Activated naive CD8-positive, alpha-beta T cell treated with anti-CD3 and anti-CD28 coated beads, Interleukin-2, amount 50 U/mL, for 24 hours (primary cell): ENCODE measurements at regions not wholly inside any gene's neighbourhood (a gene's known extent, or its start where the extent isn't known, plus 50 kb on each side); places are given as distances from the start of the nearest gene placed in this dataset.

Experiments
- ATAC-seq: fragments of 150-1000 bp; cut with Tn5 transposase; one replicate; pipeline ENCODE4 v1.10.0; 2021
- DNase-seq: peaks from one replicate; pipeline ENCODE4 v3.0.0; 2021
- H3K27ac Mint-ChIP-seq: one replicate; pipeline ENCODE4 v1.8.0; 2021; ENCODE audit warnings: mild to moderate bottlenecking, mixed read lengths
- H3K27me3 Mint-ChIP-seq: one replicate; pipeline ENCODE4 v1.8.0; 2021; ENCODE audit warnings: mixed read lengths
- H3K36me3 Mint-ChIP-seq: one replicate; pipeline ENCODE4 v1.8.0; 2021; ENCODE audit warnings: low read depth, mixed read lengths
- H3K4me1 Mint-ChIP-seq: one replicate; pipeline ENCODE4 v1.8.0; 2021; ENCODE audit warnings: mixed read lengths
- H3K4me3 Mint-ChIP-seq: one replicate; pipeline ENCODE4 v1.8.0; 2021; ENCODE audit warnings: mild to moderate bottlenecking, moderate library complexity, mixed read lengths
- H3K9me3 Mint-ChIP-seq: one replicate; pipeline ENCODE4 v1.8.0; 2021; ENCODE audit warnings: mixed read lengths

- Mint-ChIP-seq H3K4me3 (no peak overlapping the region), H3K27ac (no peak overlapping the region), H3K36me3 (no peaks in the 10 kb centered on the region), H3K4me1 (no peaks in the 10 kb centered on the region), H3K9me3 (no peaks in the 10 kb centered on the region), H3K27me3 (no peaks in the 10 kb centered on the region)
- ATAC-seq (no peak), DNase-seq (no peak)
Measured at GRCh38 chr10:128751284-128751683, 625.1 kb upstream of the MKI67 start.

DNA sequence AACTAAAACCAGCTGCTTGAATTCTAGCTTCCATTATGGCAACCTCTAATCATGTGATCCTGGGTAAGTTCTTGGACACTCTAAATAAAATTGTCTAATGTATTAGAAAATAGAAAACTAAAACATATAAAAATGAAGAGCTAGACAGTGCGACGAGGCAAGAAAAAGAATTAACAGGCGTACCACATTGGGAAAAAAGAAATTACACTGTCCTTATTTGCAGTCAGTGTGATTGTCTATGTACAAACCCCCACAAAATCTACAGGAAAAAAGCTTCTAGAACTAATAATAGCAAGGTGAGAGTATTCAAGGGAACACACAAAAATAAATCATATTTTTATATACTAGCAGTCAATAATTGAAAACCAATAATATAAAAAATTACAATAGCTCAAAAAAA lies 625.6 kb upstream of the MKI67 start:
- H3K4me3 Mint-ChIP-seq: no peak overlapping the region
- ATAC-seq: no peak
- H3K27ac Mint-ChIP-seq: no peak overlapping the region
- H3K4me1 Mint-ChIP-seq: no peaks in the 10 kb centered on the region
- H3K36me3 Mint-ChIP-seq: no peaks in the 10 kb centered on the region
- DNase-seq: no peak
- H3K27me3 Mint-ChIP-seq: no peaks in the 10 kb centered on the region
- no peaks in the 10 kb centered on the region for H3K9me3 Mint-ChIP-seq

- Mint-ChIP-seq H3K9me3 (peaks cover 3% of the 10 kb centered on the region), H3K27me3 (peaks cover 3% of the 10 kb centered on the region), H3K36me3 (no peaks in the 10 kb centered on the region), H3K27ac (no peak overlapping the region), H3K4me1 (no peaks in the 10 kb centered on the region), H3K4me3 (no peak overlapping the region)
- no peak for DNase-seq
- no peak for ATAC-seq
Measured at GRCh38 chr10:128759174-128759573, 633.0 kb upstream of the MKI67 start.

GRCh38 chr10:128763588-128763987 lies 637.4 kb upstream of the MKI67 start:
- ATAC-seq (no peak), DNase-seq (no peak)
- Mint-ChIP-seq H3K4me3 (no peak overlapping the region), H3K4me1 (no peaks in the 10 kb centered on the region), H3K27me3 (peaks cover 9% of the 10 kb centered on the region), H3K27ac (no peak overlapping the region), H3K9me3 (no peaks in the 10 kb centered on the region), H3K36me3 (no peaks in the 10 kb centered on the region)

DNA sequence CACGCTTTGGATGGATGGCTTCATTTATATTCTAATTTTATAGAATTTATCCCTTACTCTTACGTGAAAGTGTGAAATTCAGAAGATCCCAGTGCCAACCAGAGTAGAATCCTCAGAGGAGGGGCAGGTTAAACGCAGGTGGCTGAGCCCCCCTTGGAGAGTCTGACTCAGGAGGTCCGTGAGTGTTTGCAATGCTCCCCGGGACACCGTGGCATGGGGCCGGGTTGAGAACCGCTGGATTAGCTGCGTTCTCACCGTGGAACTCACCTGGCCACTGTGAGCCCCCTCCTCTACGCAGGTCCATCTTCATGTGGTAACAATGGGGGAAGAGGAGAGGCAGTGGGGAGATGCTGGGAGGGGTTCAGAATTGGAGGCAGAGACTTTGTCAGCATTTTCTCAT lies 638.0 kb upstream of the MKI67 start:
- H3K4me3 Mint-ChIP-seq: no peak overlapping the region
- H3K27me3 Mint-ChIP-seq: peaks cover 9% of the 10 kb centered on the region
- H3K36me3 Mint-ChIP-seq: no peaks in the 10 kb centered on the region

DNA sequence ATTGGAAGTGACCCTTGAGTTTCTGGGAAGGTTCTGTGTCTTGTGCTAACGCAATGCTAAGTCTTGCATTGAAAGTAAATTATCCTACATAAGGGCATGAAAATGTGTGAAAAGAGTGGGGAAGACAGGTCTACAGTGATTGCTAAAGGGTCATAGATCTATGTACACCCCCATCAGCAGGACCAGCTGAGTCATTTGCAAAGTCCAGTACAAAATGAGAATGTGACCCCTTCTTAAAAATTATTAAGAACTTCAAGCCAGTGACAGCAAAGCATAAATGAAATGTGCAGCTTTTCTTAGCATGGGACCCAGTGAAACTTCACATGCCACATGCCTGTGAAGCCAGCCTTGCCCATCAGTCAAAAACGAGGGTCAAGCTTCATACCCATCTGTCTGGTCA lies 640.7 kb upstream of the MKI67 start:
- no peaks in the 10 kb centered on the region for H3K36me3 Mint-ChIP-seq
- H3K4me1 Mint-ChIP-seq: no peaks in the 10 kb centered on the region
- DNase-seq (no peak), ATAC-seq (no peak)
- peaks cover 9% of the 10 kb centered on the region for H3K27me3 Mint-ChIP-seq
- no peak overlapping the region for H3K27ac Mint-ChIP-seq
- H3K9me3 Mint-ChIP-seq: peaks cover under 1% of the 10 kb centered on the region
- H3K4me3 Mint-ChIP-seq: no peak overlapping the region

More for the DNA sequence above, 638.0 kb upstream of the MKI67 start:
- ATAC-seq: no peak
- no peak overlapping the region for H3K27ac Mint-ChIP-seq
- H3K9me3 Mint-ChIP-seq: no peaks in the 10 kb centered on the region
- no peak for DNase-seq
- no peaks in the 10 kb centered on the region for H3K4me1 Mint-ChIP-seq

DNA sequence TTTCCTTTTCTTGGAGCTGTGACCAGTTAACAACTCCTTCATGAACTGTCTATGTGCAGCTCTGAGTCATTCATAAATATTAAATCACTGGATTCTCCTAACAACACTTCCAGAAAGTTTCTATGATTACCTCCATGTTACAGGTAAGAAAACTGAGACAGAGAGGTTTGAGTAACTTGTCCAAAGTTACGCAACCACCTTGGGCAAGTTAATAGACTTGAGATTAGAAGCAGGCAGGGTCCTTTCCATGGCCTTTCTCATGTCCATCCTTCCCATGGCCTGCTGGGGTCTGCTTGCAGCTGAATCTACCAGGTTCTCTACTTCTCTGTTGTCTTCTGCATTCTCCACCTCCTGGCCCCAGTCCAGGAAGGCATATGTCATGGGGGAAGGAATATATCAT lies 648.8 kb upstream of the MKI67 start:
- Mint-ChIP-seq H3K9me3 (peaks cover 8% of the 10 kb centered on the region), H3K36me3 (no peaks in the 10 kb centered on the region), H3K27ac (no peak overlapping the region), H3K4me3 (no peak overlapping the region), H3K4me1 (no peaks in the 10 kb centered on the region), H3K27me3 (no peaks in the 10 kb centered on the region)
- no peak for DNase-seq
- ATAC-seq: no peak

DNA sequence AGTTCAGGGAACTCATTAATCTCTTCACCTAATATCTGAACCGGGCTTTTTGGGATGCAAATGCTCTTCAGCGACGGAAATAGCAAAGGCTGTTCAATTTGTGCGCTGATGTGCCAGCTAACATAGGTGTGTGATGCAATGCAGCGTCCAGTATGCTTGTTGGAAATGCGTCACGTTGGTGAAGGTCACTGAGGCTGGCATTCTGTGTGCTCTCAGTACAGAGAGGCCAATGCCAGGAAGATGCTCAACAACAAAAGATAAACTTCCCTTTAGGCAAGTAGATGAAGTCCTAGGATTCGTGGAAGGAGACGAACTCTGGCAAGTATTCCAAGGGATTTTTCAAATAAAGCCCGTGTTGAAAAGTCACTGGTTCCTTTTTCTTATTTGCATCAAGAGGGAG lies 649.5 kb upstream of the MKI67 start:
- no peak overlapping the region for H3K27ac Mint-ChIP-seq
- no peaks in the 10 kb centered on the region for H3K27me3 Mint-ChIP-seq
- no peak overlapping the region for H3K4me3 Mint-ChIP-seq
- H3K9me3 Mint-ChIP-seq: peaks cover 8% of the 10 kb centered on the region
- H3K36me3 Mint-ChIP-seq: no peaks in the 10 kb centered on the region
- DNase-seq (no peak), ATAC-seq (no peak)
- H3K4me1 Mint-ChIP-seq: no peaks in the 10 kb centered on the region

- no peaks in the 10 kb centered on the region for H3K4me1 Mint-ChIP-seq
- H3K27ac Mint-ChIP-seq: no peak overlapping the region
- H3K4me3 Mint-ChIP-seq: no peak overlapping the region
- no peaks in the 10 kb centered on the region for H3K36me3 Mint-ChIP-seq
- DNase-seq (no peak), ATAC-seq (no peak)
- no peaks in the 10 kb centered on the region for H3K27me3 Mint-ChIP-seq
- peaks cover 8% of the 10 kb centered on the region for H3K9me3 Mint-ChIP-seq
Measured at GRCh38 chr10:128776673-128777252, 650.5 kb upstream of the MKI67 start.

DNA sequence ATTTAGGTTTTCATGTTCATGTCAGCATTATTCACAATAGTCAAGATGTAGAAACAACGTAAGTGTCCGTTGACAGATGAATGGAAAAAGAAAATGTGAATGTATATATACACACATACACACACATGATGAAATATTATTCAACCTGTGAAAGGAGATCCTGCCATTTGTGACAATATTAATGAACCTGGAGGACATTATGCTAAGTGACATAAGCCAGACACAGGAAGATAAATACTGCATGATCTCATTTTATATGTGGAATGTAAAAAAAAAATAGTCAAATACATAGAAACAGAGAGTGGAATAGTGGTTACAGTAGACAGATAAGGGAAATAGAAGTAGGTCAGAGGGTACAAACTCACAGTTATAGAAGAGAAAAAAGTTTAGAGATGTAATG lies 651.1 kb upstream of the MKI67 start:
- no peak for ATAC-seq
- Mint-ChIP-seq H3K36me3 (no peaks in the 10 kb centered on the region), H3K27me3 (no peaks in the 10 kb centered on the region), H3K27ac (no peak overlapping the region), H3K4me1 (no peaks in the 10 kb centered on the region), H3K4me3 (no peak overlapping the region), H3K9me3 (peaks cover 3% of the 10 kb centered on the region)
- DNase-seq: no peak

DNA sequence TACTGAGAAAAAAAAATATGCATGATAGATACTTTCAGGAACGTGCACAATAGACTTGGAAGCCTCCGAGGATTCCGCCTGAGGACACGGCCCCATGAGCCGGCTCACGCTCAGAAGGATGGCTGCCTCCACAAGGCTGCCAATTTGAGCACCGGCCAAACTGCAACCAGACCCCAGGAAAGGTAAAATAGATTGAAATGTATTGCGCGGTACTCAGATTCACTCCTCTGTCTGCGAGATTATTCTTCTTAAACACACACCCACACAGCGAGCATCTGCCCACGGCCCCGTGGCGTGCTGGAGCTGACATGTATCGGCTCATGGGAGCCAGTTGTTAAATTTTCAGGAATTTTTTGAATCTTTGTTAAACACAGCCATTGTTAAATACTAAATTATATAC lies 653.2 kb upstream of the MKI67 start:
- Mint-ChIP-seq H3K27ac (no peak overlapping the region), H3K9me3 (no peaks in the 10 kb centered on the region), H3K27me3 (no peaks in the 10 kb centered on the region), H3K4me1 (no peaks in the 10 kb centered on the region), H3K36me3 (no peaks in the 10 kb centered on the region), H3K4me3 (no peak overlapping the region)
- ATAC-seq (no peak), DNase-seq (no peak)

GRCh38 chr10:128780156-128780761 lies 654.0 kb upstream of the MKI67 start:
- H3K9me3 Mint-ChIP-seq: no peaks in the 10 kb centered on the region
- no peaks in the 10 kb centered on the region for H3K36me3 Mint-ChIP-seq

DNA sequence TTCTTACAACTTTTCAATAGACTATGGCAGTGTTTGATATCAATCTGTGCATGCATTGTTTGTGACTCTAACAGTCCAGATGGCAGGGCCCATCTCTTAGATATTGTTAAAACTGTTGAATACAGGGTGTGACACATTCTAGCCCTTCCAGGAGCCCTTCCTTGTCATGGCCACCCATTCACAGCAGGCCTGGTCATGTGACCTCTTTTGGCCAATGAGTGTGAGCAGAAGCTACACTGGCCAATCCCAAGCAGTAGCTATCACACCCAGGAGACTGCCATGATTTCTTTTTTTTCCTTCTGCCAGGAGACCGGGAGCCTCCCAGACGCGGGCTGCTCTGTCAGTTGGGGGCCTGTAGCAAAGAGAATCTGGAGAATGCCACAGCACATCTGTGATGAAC lies 655.4 kb upstream of the MKI67 start:
- no peaks in the 10 kb centered on the region for H3K36me3 Mint-ChIP-seq
- H3K9me3 Mint-ChIP-seq: no peaks in the 10 kb centered on the region
- DNase-seq (no peak), ATAC-seq (no peak)
- H3K27me3 Mint-ChIP-seq: no peaks in the 10 kb centered on the region
- no peak overlapping the region for H3K4me3 Mint-ChIP-seq
- H3K4me1 Mint-ChIP-seq: no peaks in the 10 kb centered on the region
- no peak overlapping the region for H3K27ac Mint-ChIP-seq

More at GRCh38 chr10:128780156-128780761, 654.0 kb upstream of the MKI67 start:
- no peak overlapping the region for H3K4me3 Mint-ChIP-seq
- no peak overlapping the region for H3K27ac Mint-ChIP-seq
- no peaks in the 10 kb centered on the region for H3K4me1 Mint-ChIP-seq
- DNase-seq: no peak
- ATAC-seq: no peak
- no peaks in the 10 kb centered on the region for H3K27me3 Mint-ChIP-seq

DNA sequence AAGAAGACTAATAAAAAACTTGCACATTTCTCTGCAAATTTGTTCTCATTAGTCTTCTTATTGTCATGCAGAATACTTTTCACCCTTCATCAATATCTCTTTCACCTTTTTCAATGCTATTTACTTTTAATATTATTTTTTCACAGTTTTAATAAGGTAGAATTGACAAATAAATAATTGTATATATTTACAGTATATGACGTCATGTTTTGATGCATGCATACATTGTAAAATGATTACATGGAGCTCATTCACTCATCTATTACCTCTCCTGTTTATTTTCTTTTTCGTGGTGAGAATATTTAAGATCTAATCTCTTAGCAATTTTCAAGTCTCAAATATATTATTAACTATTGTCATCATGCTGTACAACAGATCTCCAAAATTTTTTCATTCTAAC lies 658.2 kb upstream of the MKI67 start:
- no peaks in the 10 kb centered on the region for H3K4me1 Mint-ChIP-seq
- no peak overlapping the region for H3K27ac Mint-ChIP-seq
- H3K27me3 Mint-ChIP-seq: peaks cover 4% of the 10 kb centered on the region
- no peak overlapping the region for H3K4me3 Mint-ChIP-seq
- DNase-seq: no peak
- H3K36me3 Mint-ChIP-seq: no peaks in the 10 kb centered on the region
- ATAC-seq: no peak
- H3K9me3 Mint-ChIP-seq: no peaks in the 10 kb centered on the region

DNA sequence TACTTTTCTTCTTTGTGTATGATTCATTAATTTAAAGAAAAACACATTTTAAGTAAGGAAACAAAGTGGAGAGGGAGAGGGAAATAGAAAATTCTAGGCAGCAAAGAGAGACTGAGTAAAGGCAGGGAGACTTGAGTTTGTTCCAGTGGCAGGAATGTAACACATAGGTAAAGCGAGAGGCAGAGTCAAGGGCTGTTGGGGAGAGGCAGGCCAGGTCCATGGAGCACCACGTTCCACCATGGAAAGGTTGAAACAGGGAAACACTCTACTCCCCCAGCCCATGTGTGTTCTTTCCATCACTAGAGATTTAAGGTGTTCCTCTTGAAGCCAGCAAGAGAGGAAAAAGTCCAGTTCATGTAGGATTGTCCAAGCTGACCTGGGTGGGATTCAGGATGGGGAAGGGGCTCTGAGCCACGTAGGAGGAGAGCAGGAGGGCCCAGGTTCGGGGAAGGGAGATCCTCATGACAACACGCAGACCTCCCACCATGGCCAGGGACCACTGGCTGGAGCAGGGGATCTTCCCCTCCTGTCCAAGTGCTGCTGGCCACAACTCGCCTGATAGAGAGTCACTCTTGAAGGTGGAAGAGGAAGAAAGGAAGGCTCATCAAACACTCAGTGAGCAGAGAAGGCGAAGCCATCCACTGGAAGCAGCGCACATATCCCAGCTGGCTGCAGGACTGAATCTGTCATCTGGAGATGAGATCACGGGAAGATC lies 666.4 kb upstream of the MKI67 start:
- Mint-ChIP-seq H3K9me3 (no peaks in the 10 kb centered on the region), H3K27ac (no peak overlapping the region), H3K36me3 (no peaks in the 10 kb centered on the region), H3K4me3 (no peak overlapping the region), H3K4me1 (no peaks in the 10 kb centered on the region), H3K27me3 (no peaks in the 10 kb centered on the region)
- DNase-seq (no peak), ATAC-seq (no peak)
